Thoracic aorta (tissue), 2 donors: ENCODE measurements at regions not wholly inside any gene's neighbourhood (a gene's known extent, or its start where the extent isn't known, plus 50 kb on each side); places are given as distances from the start of the nearest gene placed in this dataset.

ENCODE experiments used
- ATAC-seq: fragments of 150-250 bp; one replicate; pipeline ENCODE4 v1.8.0; 2017; ENCODE audit warnings: low read depth; ENCODE audit not compliant: insufficient number of reproducible peaks, low FRiP score
- DNase-seq: peaks from one replicate; pipeline ENCODE4 v3.0.0-alpha.2; 2020; ENCODE audit warnings: low spot score
- H3K27ac ChIP-seq, 2 donors: fragments of 200-600 bp; sonication (generic); 1 replicate in 1 of 2; 2 replicates in 1 of 2; pipeline ENCODE4 v1.5.1; 2016; ENCODE audit warnings: mild to moderate bottlenecking in 2 of 2, moderate library complexity in 2 of 2
- H3K27me3 ChIP-seq: fragments of 200-600 bp; sonication (generic); replicated peaks from 2 replicates; pipeline ENCODE4 v1.6.0; 2016; ENCODE audit warnings: mild to moderate bottlenecking; ENCODE audit not compliant: insufficient read depth
- H3K36me3 ChIP-seq: fragments of 200-600 bp; sonication (generic); one replicate; pipeline ENCODE4 v1.5.1; 2016
- H3K4me1 ChIP-seq, 2 donors: fragments of 200-600 bp; sonication (generic); 1 replicate in 1 of 2; 2 replicates in 1 of 2; pipeline versions ENCODE4 v1.5.1 to v1.6.0; 2016; ENCODE audit warnings: low read depth in 2 of 2, mild to moderate bottlenecking in 1 of 2; ENCODE audit not compliant: control insufficient read depth in 1 of 2
- H3K4me3 ChIP-seq: fragments of 200-600 bp; sonication (generic); 2 replicates; pipeline ENCODE4 v1.5.1; 2016; ENCODE audit warnings: mild to moderate bottlenecking
- H3K9me3 ChIP-seq: fragments of 200-600 bp; sonication (generic); 2 replicates; pipeline ENCODE4 v1.5.1; 2016
- TF ChIP-seq, protein P1 (sequence below): fragments of 200-600 bp; sonication (generic); IDR thresholded peaks from one replicate; pipeline ENCODE4 v1.5.1; 2019; ENCODE audit warnings: antibody characterized with exemption

DNA sequence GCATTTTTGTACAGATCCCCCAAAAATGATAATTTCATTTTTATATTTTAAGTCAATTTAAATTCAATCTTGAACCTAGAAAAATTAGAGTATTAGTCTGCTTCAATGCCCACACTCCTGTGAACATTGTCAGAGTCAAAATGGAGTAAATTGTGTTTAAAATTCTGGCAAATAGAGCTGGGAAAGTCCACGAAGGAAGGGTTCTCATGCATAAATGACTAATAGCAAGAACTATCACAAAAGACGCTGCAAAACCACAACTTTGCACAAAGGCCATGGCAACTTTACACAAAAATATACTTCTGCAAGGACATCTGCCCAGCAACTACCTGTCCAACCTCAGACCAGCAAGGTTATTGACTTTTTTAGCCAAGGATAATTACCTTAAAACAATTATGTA lies 203.2 kb upstream of the SMLR1 start:
- Histone ChIP-seq H3K27me3 (no peaks in the 10 kb centered on the region), H3K4me3 (no peak overlapping the region), H3K27ac (no peak overlapping the region), H3K9me3 (peaks cover 7% of the 10 kb centered on the region), H3K4me1 (no peaks in the 10 kb centered on the region), H3K36me3 (no peaks in the 10 kb centered on the region)
- no peak for DNase-seq
- no peak for ATAC-seq
- TF ChIP-seq, protein P1, sequence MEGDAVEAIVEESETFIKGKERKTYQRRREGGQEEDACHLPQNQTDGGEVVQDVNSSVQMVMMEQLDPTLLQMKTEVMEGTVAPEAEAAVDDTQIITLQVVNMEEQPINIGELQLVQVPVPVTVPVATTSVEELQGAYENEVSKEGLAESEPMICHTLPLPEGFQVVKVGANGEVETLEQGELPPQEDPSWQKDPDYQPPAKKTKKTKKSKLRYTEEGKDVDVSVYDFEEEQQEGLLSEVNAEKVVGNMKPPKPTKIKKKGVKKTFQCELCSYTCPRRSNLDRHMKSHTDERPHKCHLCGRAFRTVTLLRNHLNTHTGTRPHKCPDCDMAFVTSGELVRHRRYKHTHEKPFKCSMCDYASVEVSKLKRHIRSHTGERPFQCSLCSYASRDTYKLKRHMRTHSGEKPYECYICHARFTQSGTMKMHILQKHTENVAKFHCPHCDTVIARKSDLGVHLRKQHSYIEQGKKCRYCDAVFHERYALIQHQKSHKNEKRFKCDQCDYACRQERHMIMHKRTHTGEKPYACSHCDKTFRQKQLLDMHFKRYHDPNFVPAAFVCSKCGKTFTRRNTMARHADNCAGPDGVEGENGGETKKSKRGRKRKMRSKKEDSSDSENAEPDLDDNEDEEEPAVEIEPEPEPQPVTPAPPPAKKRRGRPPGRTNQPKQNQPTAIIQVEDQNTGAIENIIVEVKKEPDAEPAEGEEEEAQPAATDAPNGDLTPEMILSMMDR: no peak

DNA sequence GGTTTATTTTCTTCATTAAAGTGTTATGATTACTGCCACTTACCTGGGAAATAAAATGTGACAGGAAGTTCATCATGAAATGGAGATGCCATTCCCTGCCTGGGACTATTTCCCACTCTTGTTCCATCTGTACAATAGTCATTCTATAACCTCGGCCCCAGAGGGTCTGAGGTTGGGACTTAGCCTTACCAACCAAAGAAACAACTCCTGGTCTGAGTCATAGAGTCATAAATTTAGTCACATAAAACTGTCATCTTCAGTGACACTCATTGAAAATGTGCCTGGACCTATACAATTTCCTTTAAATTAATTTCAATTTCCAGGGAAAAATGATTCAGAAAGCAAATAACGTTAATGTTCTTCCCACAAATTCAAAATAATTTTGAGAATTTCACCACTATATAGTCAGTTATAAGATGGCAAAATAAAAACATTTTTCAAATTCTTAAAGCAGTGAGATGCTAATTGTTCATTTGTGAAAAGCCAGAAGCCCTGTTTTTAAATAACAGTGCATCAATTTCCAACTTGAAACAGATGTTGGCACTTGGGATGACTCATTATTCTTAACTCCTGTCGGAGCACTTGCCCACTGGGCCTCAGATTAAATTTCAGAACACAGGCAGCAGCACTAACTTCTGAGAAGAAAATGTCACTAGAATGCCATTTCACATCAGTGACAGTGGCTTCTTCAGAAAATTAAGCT lies 201.2 kb upstream of the SMLR1 start:
- TF ChIP-seq, protein P1: no peak
- H3K9me3 ChIP-seq: peaks cover 7% of the 10 kb centered on the region
- H3K27ac ChIP-seq: no peak overlapping the region

DNA sequence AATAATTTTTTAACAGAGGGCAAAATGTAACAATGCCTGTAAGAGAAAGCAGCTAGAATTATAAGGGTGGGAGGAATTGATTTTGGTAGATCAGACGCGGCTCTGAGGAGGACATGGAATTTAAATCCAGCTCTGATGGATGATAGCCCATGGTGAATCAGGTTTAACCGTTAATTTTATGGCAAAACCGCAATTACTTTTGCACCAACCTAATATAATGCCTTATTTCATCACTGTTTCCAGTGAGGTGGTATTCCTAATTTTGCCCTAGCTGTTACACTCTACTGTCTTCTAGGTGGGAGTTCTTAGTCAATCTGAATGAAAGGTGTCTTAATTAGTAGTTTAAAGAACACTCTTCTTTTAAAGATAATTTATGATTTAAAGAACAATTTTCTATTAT lies 198.3 kb upstream of the SMLR1 start:
- ATAC-seq: no peak
- H3K27me3 ChIP-seq: no peaks in the 10 kb centered on the region
- no peaks in the 10 kb centered on the region for H3K4me1 ChIP-seq
- no peak for DNase-seq
- H3K36me3 ChIP-seq: no peaks in the 10 kb centered on the region
- H3K27ac ChIP-seq: no peak overlapping the region
- TF ChIP-seq, protein P1: no peak
- H3K4me3 ChIP-seq: no peak overlapping the region
- no peaks in the 10 kb centered on the region for H3K9me3 ChIP-seq

More for the DNA sequence above, 201.2 kb upstream of the SMLR1 start:
- ATAC-seq (peak; percentile 20), DNase-seq (no peak)
- H3K4me1 ChIP-seq: no peaks in the 10 kb centered on the region
- no peaks in the 10 kb centered on the region for H3K27me3 ChIP-seq
- no peak overlapping the region for H3K4me3 ChIP-seq
- H3K36me3 ChIP-seq: no peaks in the 10 kb centered on the region

DNA sequence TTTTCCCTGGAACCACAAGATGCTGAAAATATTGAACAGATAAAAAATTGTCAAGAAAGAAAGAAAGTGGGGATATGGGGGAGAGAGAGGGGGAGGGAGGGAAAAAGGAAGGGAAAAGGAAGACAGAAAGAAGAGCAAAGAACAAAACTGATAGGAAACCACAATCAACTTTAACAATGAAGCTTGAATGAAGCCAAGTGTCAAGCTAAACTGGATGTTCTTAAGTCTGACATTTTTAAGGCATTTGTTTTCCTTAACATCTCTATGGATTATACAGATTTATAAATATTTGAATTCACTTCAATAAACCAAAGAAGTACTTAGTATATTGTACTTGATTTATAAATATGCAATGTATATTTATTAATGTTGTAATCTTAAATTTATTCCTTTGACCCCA lies 197.6 kb upstream of the SMLR1 start:
- H3K4me1 ChIP-seq: no peaks in the 10 kb centered on the region
- TF ChIP-seq, protein P1: no peak
- DNase-seq (no peak), ATAC-seq (no peak)
- no peaks in the 10 kb centered on the region for H3K36me3 ChIP-seq
- no peak overlapping the region for H3K4me3 ChIP-seq
- no peak overlapping the region for H3K27ac ChIP-seq
- H3K9me3 ChIP-seq: no peaks in the 10 kb centered on the region
- H3K27me3 ChIP-seq: no peaks in the 10 kb centered on the region

DNA sequence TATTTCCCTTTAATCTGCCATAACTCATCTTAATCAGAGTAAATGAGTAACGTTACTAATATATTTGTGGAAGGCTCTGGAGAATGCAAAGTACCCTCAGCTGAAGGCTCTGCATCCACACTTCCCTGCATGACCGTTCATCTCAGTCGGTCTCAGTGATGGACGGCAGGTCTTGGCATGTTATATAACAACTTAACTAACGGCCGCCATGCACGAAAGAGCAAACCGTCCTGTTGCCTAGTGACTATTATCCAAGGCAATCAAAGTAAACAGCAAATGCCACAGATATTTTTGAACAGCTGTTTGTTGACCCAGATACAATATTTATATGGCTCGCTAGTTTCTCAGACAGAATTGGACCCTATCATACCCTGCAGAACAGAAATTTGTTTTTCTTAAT lies 194.9 kb upstream of the SMLR1 start:
- H3K4me1 ChIP-seq: no peaks in the 10 kb centered on the region
- no peak overlapping the region for H3K27ac ChIP-seq
- ATAC-seq (no peak), DNase-seq (no peak)
- peak overlapping the region; percentile 27 for H3K4me3 ChIP-seq
- no peaks in the 10 kb centered on the region for H3K9me3 ChIP-seq
- no peaks in the 10 kb centered on the region for H3K36me3 ChIP-seq
- TF ChIP-seq, protein P1: no peak
- H3K27me3 ChIP-seq: no peaks in the 10 kb centered on the region
